NCI-H2081 (cell line): ENCODE measurements at regions not wholly inside any gene's neighbourhood (a gene's known extent, or its start where the extent isn't known, plus 50 kb on each side); places are given as distances from the start of the nearest gene placed in this dataset.

Experiments
- DNase-seq, 2 experiments: peaks; one replicate each; lab custom pipeline; 2025; lab: John Stamatoyannopoulos, UW

DNA sequence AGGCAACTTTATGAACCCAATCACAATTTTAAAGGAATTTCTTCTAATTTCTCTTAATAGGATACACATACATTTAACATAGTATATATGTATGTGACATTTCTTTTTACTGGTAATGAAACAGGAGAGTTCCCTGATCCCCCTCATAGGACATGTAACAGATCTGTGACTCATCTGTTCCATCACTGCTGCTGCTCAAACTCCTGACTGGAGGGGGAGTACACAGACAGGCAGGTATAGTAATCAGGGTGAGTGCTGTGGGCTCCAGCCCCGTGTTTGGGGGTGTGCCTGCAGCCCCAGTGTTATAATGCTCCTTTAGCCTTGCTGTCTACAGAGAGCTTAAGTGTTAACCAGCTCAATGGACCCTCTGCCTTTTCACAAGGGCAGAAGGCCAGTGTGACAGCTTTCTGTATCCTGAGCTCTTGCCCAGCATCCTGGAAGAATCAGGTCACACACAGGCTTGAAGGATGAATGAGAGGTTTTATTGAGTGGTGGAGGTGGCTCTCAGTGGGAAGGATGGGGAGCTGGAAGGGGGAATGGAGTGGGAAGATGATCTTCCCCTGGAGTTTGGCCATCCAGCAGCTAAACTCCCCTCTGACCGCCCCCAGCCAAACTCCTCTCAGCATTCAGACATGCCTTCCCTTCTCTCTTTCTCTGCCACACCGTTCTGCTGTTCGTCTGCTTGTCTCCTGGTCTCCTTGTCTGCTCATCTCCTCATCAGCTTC is 161.3 kb downstream of the ZNF608 start:
- no peak for DNase-seq

GRCh38 chr5:124583469-124584350 is 162.7 kb downstream of the ZNF608 start:
- DNase-seq = no peak

- DNase-seq = no peak
These were observed 163.9 kb downstream of the ZNF608 start for GRCh38 chr5:124582561-124582840.

DNA sequence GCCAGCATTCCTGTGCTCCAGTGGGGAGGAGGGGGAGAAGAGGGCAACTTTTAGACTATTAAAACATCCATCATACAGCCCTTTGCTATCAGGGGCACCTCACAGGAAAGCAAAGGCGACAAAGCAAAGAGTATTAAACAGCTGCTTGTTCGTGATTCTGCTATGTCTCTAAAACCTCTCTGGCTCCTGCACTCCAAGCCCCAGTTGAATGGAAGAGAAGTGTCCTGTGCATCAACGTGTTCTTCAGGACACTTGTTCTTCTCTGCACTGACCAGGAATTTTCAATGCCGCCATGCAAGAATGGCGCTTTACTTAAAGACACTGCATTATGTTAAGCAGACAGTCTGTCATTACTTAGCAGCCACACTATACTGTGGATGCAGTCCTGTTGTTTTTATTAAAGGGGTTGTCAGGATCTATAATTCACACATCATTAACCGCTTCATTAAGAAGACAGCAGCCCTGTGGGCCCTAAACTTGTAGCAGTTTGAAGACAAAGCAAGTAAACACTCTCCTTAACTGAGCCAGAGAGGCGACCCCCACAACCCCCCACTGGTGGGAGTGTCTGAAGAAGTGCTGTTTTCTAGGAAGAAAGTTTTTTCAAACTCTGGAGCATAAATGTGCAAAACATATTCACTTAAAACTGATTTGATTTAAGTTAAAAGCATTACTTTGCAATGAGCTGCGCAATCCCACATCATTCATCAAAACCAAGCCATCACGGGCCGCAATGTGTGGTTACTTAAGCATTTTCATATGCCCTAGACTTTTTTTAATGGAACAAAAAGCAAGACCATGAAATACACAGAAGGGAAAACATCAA is 164.5 kb downstream of the ZNF608 start:
- no peak for DNase-seq

- peak; percentile 27 to 44 for DNase-seq
These were observed 165.3 kb downstream of the ZNF608 start for GRCh38 chr5:124580925-124581737.

DNA sequence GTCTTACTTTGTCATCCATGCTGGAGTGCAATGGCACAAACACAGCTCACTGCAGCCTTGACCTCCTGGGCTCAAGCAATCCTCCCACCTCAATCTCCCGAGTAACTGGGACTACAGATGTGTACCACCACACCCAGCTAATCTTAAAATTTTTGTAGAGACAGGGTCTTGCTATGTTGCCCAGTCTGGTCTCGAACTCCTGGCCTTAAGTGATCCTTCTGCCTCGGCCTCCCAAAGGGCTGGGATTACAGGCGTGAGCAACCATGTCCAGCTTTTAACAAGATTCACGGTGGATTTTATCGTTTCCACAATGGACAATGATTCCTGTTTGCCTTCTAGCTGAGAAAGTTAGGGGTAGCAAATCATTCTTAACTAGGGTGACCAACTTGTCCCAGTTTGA is 165.9 kb downstream of the ZNF608 start:
- DNase-seq = no peak

DNA sequence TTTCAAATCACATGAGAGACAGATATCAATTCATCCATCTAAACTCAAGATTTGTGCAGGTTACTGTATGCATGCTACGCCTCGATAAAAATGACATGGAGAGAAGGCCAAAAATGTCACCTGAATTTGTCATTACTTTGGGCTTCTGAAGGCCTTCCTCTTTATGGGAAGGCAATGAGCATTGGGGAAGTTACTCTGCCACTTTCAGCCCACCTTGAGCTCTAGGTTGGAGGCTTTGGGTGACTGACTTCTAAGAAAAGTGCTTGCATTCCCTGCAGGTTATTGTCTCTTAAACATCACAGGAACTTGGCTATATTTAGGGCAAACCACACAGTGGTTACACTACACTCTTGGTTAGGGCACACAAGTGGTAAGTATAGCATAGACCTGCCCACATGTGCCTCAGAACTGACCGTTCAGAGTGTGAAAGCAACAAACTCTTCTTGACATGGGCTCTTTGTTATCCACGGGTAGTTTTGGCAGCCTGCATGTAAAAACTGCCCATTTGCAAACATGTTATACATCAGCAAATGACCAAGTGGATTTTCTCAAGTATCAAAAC is 169.5 kb downstream of the ZNF608 start:
- DNase-seq = no peak

- no peak for DNase-seq
These were observed 170.7 kb downstream of the ZNF608 start for GRCh38 chr5:124575725-124576124.

DNA sequence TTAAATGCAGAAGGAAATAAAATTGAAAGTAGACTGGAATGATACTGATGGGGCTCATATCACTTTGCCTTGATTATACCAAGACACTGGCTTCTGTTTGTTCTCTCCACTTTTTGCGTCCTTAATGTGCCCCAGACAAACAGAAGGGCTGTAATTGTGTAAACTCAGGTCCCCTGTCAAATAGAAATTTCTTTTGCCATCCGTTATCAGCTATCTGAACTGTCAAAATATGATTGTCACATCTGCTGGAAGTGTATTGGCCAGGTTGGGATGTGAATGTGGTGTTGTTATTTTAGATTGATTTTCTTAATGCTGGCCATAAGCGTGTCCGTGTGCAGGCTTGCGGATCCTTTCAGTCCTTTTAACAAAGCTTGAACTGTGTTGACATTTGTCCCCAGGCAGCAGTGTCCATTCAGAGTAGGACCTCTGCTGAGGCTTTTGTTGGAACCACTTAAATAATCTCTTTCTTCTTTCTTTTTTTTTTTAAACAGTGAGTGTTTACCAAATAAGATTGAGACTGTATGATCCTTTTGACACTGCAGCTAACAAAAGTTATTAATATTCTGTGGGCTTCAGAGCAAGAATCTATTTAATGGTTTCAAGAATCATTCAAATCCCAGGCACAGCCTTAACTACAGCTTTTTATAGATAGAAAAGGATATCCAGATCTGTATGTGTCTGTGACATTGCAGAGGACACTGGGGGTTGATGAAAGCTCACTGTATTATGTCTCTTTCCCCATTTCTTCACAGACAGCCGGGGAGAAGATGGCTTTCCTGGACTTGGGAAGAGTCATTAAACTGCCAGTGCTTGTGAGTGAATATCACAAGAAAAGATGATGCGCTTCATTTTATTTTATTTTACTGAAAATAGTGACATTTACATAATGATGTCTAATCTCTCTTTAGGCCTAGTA is 171.7 kb downstream of the ZNF608 start:
- DNase-seq = no peak

- DNase-seq = no peak
These were observed 173.5 kb downstream of the ZNF608 start for GRCh38 chr5:124572971-124573370.

GRCh38 chr5:124570285-124571035 is 176.0 kb downstream of the ZNF608 start:
- no peak for DNase-seq

DNA sequence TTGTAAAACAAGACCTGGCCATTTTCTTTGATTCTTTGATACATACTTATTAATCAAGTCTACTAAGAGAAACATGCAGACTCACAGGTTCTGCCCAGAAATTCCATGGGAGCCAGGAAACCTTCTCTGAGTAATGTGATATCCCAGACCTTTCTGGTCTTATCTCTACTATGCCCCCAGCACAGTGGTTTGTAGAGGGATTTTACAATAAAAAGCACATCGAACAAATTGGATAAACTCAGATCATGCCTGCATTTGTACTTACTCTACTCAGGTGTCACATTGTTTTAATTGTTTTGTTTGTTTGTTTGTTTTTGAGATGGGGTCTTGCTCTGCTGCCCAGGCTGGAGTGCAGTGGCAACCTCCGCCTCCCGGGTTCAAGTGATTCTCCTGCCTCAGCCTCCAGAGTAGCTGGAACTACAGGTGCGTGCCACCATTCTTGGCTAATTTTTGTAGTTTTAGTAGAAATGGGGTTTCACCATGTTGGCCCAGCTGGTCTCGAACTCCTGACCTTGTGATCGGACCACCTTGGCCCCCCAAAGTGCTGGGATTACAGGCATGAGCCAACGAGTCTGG is 179.5 kb downstream of the ZNF608 start:
- DNase-seq = no peak

DNA sequence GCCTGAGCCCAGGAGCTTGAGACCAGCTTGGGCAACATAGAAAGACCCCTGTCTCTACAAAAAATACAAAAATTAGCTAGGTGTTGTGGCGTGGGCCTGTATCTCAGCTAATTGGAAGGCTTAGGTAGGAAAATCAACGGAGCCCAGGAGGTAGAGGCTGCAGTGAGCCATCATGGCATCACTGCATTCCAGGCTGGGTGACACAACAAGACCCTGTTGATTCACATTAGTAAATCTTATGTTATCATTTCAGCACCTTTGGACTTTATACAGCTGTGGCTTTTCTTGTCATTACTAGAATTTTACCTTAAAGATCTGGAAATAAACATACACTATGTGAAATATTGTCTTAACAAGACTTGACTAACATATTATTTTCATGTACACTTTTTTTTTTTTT is 185.0 kb downstream of the ZNF608 start:
- no peak for DNase-seq

DNA sequence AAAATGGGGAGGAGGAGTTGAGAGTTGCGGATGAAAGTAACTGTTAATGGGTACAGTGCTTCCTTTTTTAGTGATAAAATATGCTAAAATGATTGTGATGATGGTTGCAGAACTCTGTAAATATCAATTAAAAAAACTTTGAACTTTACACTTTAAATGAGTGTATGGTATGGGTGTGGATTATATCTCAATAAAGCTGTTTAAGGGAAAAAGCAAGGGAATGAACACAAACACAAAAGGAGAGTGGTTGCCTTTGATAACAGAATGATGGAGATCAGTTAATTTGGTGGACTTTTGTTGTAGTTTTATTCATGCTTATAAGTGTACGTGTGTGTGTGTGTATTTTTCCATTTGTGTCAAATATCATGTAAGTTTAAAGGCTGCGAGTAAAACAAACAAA is 186.1 kb downstream of the ZNF608 start:
- DNase-seq = no peak

GRCh38 chr5:124557761-124558160 is 188.7 kb downstream of the ZNF608 start:
- DNase-seq = no peak

GRCh38 chr5:124554746-124555578 is 191.5 kb downstream of the ZNF608 start:
- DNase-seq = no peak

DNA sequence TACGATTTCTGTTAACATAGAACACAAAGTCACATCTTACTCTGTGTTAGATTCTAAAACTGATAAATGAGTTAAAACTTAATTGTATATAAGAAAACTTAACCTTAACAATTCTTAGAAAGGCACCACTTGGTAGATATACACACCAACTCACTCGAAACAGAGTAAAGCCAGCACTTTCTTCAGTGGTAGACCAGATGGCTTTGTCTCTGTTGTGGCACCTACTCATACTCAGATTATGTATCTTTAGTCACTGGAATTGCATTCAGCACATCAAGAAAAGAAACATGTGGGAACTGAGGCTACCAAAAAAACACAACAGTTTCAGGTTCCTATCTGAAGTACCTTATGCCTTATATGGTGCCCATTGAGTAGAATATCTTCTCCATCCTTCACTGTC is 192.5 kb downstream of the ZNF608 start:
- DNase-seq = no peak

DNA sequence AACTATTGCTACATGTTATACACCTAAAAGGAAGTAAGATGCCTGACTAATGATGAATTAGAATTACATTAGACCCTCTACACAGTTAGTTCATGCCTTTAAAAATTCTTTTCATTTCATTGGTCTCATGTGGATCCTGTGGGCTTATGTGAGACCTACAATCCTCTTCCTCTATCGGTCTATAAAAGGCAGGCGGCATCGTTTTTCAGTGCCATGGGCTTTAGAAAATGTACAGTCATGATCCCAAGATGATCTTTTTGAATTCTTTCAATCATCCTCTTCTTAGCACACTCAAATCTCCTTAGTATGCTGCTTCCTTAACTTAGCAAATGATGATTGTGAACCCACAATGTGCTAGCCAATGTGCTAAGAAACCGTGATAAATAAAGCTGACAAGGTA is 193.9 kb downstream of the ZNF608 start:
- no peak for DNase-seq

- no peak for DNase-seq
These were observed 194.5 kb downstream of the ZNF608 start for GRCh38 chr5:124551939-124552279.
